SH-SY5Y (cell line): ENCODE measurements at regions not wholly inside any gene's neighbourhood (a gene's known extent, or its start where the extent isn't known, plus 50 kb on each side); places are given as distances from the start of the nearest gene placed in this dataset.

ENCODE experiments used
- GATA2 ChIP-seq: IDR thresholded peaks from 2 replicates; pipeline ENCODE4 v1.6.1; 2011; ENCODE audit warnings: mild to moderate bottlenecking, low read depth, low read length
- GATA3 ChIP-seq: IDR thresholded peaks from 2 replicates; pipeline ENCODE4 v1.6.1; 2011; ENCODE audit warnings: low read depth, mild to moderate bottlenecking, low read length, moderate library complexity

DNA sequence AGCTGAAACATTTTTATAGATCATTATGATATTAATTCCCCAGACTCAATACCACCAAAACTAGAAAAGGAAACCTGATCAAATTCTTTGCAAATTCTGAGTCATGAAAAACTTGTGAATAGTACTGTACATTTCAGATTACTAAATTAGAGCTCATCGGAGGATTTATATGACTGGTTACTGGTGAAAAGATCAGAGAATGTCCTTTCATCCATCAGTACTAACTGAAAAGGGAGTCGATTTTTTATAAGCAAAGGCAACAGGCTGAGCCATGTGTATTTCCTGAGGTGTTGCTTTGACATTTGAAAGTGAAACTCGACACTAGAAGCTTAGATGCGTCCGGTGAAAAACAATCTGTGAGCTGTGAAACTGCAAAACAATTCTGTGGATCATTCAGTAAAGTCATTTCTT is 155.7 kb downstream of the TNFSF18 start:
- no peak for TF ChIP-seq GATA3
- no peak for TF ChIP-seq GATA2
